Loucy (cell line): ENCODE measurements at regions not wholly inside any gene's neighbourhood (a gene's known extent, or its start where the extent isn't known, plus 50 kb on each side); places are given as distances from the start of the nearest gene placed in this dataset.

Source experiments
- H2AFZ ChIP-seq: fragments of 200-600 bp; sonication (generic); 2 replicates; pipeline ENCODE4 v1.6.0; 2016; ENCODE audit warnings: antibody characterized with exemption, mild to moderate bottlenecking, low read length, moderate library complexity
- H3F3A ChIP-seq: fragments of 200-600 bp; 2 replicates; pipeline ENCODE4 v1.6.0; 2016; ENCODE audit warnings: antibody characterized with exemption, low read depth, mild to moderate bottlenecking
- H3K27me3 ChIP-seq: fragments of 200-600 bp; sonication (generic); 2 replicates; pipeline ENCODE4 v1.6.1; 2014; ENCODE audit warnings: low read length, mild to moderate bottlenecking; ENCODE audit not compliant: insufficient read depth, poor library complexity, severe bottlenecking
- H3K36me3 ChIP-seq: fragments of 200-600 bp; sonication (generic); 2 replicates; pipeline ENCODE4 v1.6.1; 2016; ENCODE audit warnings: low read length; ENCODE audit not compliant: insufficient read depth
- H3K4me1 ChIP-seq: fragments of 200-600 bp; sonication (generic); 2 replicates; pipeline ENCODE4 v1.5.1; 2014; ENCODE audit warnings: low read length, mild to moderate bottlenecking; ENCODE audit not compliant: insufficient read depth, poor library complexity, severe bottlenecking
- H3K4me2 ChIP-seq: fragments of 200-600 bp; sonication (generic); 2 replicates; pipeline ENCODE4 v1.6.0; 2014; ENCODE audit warnings: antibody characterized with exemption, low read length, low read depth, mild to moderate bottlenecking; ENCODE audit not compliant: poor library complexity, severe bottlenecking
- H3K4me3 ChIP-seq: fragments of 200-600 bp; sonication (generic); 2 replicates; pipeline ENCODE4 v1.5.1; 2014; ENCODE audit warnings: low read length, mild to moderate bottlenecking, mixed read lengths; ENCODE audit not compliant: poor library complexity, severe bottlenecking
- H3K79me2 ChIP-seq: fragments of 200-600 bp; sonication (generic); 2 replicates; pipeline ENCODE4 v1.6.1; 2014; ENCODE audit warnings: low read length; ENCODE audit not compliant: insufficient read depth
- H3K9ac ChIP-seq: fragments of 200-600 bp; sonication (generic); 2 replicates; pipeline ENCODE4 v1.6.0; 2014; ENCODE audit warnings: mild to moderate bottlenecking, low read depth, low read length, moderate library complexity; ENCODE audit not compliant: poor library complexity, severe bottlenecking
- H3K9me2 ChIP-seq: fragments of 200-600 bp; sonication (generic); replicated peaks from 2 replicates; pipeline ENCODE4 v1.6.1; 2016; ENCODE audit warnings: low read depth, low read length, mixed read lengths
- H3K9me3 ChIP-seq: fragments of 200-600 bp; sonication (generic); 2 replicates; pipeline ENCODE4 v1.6.1; 2014; ENCODE audit warnings: mild to moderate bottlenecking, antibody characterized with exemption, low read length, low read depth; ENCODE audit not compliant: insufficient read depth
- H4K20me1 ChIP-seq: fragments of 200-600 bp; sonication (generic); 2 replicates; pipeline ENCODE4 v1.6.0; 2014; ENCODE audit warnings: antibody characterized with exemption, low read length, mild to moderate bottlenecking; ENCODE audit not compliant: insufficient read depth, poor library complexity, severe bottlenecking
- EZH2phosphoT487 ChIP-seq: fragments of 200-600 bp; IDR thresholded peaks from 2 replicates; pipeline ENCODE4 v1.6.1; 2018; ENCODE audit warnings: antibody characterized with exemption, mild to moderate bottlenecking, moderate library complexity, borderline replicate concordance
- TF ChIP-seq, protein P1 (sequence below): fragments of 200-600 bp; sonication (generic); conservative IDR thresholded peaks from 2 replicates; pipeline ENCODE4 v1.5.1; 2014; ENCODE audit warnings: mild to moderate bottlenecking, antibody characterized with exemption, low read length

DNA sequence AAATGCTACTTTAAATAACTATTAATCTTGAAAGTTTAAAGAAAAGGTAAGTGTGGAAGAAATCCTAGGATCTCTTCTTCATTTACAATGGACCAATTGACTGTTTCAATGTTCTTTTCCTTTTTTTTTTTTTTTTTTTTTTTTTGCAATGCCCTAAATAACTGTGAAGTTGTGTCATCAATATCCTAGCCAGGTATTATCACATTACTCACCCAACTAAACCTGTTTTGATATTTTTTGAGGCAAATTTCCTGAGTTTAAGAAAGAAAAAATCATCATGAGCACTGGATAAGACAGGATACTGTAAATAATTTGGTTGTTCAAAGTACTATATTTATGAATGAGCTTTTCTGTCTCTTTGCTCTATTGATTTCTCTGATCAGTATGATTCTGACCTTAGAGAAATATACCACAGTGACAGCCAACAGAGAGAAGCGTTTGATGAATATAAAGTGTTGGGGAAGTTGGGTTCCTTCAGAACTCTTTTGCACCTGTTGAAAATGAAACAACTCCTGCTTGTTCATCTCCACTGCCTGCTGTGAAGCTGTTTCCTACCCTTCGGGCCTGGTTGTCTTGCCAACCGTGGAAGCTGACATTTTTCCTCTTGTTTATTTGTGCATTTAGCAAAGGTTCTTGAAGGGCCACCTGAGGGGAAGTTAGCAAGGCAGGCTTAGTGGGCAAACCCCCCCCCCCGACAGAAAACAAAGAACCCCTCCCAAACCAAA is 1220.5 kb upstream of the SLC10A2 start:
- Histone ChIP-seq H3F3A (no peaks in the 10 kb centered on the region), H3K27me3 (no peaks in the 10 kb centered on the region), H3K9me2 (no peaks in the 10 kb centered on the region), H3K4me1 (no peaks in the 10 kb centered on the region), H3K4me3 (no peak overlapping the region), H3K4me2 (no peak overlapping the region), H3K36me3 (no peaks in the 10 kb centered on the region), H2AFZ (no peak overlapping the region), H3K9ac (no peak overlapping the region), H3K9me3 (no peaks in the 10 kb centered on the region; the same call in 1 of the 2 replicates), H3K79me2 (no peaks in the 10 kb centered on the region), H4K20me1 (no peaks in the 10 kb centered on the region)
- TF ChIP-seq, protein P1, sequence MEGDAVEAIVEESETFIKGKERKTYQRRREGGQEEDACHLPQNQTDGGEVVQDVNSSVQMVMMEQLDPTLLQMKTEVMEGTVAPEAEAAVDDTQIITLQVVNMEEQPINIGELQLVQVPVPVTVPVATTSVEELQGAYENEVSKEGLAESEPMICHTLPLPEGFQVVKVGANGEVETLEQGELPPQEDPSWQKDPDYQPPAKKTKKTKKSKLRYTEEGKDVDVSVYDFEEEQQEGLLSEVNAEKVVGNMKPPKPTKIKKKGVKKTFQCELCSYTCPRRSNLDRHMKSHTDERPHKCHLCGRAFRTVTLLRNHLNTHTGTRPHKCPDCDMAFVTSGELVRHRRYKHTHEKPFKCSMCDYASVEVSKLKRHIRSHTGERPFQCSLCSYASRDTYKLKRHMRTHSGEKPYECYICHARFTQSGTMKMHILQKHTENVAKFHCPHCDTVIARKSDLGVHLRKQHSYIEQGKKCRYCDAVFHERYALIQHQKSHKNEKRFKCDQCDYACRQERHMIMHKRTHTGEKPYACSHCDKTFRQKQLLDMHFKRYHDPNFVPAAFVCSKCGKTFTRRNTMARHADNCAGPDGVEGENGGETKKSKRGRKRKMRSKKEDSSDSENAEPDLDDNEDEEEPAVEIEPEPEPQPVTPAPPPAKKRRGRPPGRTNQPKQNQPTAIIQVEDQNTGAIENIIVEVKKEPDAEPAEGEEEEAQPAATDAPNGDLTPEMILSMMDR: no peak
- no peak for TF ChIP-seq EZH2phosphoT487

DNA sequence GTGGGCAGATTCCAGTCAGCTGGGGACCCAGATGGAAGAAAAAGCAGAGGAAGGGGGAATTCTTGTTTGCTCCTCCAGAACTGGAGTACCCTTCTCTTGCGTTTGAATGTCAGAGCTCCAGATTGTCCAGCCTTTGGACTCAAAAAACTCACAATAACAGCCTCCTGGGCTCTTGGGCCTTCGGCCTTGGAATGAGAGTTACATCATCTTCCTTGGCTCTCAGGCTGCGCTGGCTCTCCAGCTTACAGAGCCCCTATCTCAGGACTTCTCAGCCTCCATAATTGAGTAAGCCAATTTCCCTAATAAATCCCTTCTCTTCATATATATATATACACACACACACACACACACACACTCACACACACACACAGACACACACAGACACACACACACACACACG is 1215.7 kb upstream of the SLC10A2 start:
- H3K27me3 ChIP-seq: no peaks in the 10 kb centered on the region
- no peaks in the 10 kb centered on the region for H3K4me1 ChIP-seq
- H3K79me2 ChIP-seq: no peaks in the 10 kb centered on the region
- no peaks in the 10 kb centered on the region for H3F3A ChIP-seq
- H3K4me3 ChIP-seq: no peak overlapping the region
- TF ChIP-seq EZH2phosphoT487: no peak
- TF ChIP-seq, protein P1: no peak
- H3K9ac ChIP-seq: no peak overlapping the region
- H3K36me3 ChIP-seq: no peaks in the 10 kb centered on the region
- no peaks in the 10 kb centered on the region for H4K20me1 ChIP-seq
- H3K9me3 ChIP-seq: no peaks in the 10 kb centered on the region; the same call in 1 of the 2 replicates
- no peaks in the 10 kb centered on the region for H3K9me2 ChIP-seq
- H3K4me2 ChIP-seq: no peak overlapping the region
- H2AFZ ChIP-seq: no peak overlapping the region

DNA sequence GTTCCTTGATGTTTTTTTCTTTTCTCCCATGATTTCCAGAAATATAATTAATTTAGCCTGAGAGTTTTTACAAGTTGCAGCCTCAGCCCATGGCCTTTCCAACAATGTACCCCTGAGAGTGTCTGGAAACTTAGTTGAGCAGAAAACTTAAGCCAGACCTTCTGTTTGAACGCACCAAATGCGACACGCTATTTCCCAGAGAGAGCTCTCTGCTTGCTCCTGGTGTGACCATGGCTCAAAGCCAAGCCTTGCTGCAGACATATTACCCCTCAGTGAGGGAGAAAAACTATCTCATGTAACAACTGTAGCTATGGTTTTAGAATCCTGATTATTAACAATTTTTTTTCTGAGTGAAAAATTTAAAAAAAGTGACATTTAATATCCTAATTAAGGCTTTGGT is 1204.5 kb upstream of the SLC10A2 start:
- H3K79me2 ChIP-seq: no peaks in the 10 kb centered on the region
- no peak overlapping the region for H2AFZ ChIP-seq
- no peaks in the 10 kb centered on the region for H3K4me1 ChIP-seq
- no peaks in the 10 kb centered on the region for H4K20me1 ChIP-seq
- H3K9me3 ChIP-seq: no peaks in the 10 kb centered on the region
- no peak overlapping the region for H3K4me2 ChIP-seq
- H3K4me3 ChIP-seq: no peak overlapping the region
- H3K9ac ChIP-seq: no peak overlapping the region
- H3K36me3 ChIP-seq: no peaks in the 10 kb centered on the region
- TF ChIP-seq, protein P1: no peak
- no peak for TF ChIP-seq EZH2phosphoT487
- H3K27me3 ChIP-seq: no peaks in the 10 kb centered on the region
- H3K9me2 ChIP-seq: no peaks in the 10 kb centered on the region
- no peaks in the 10 kb centered on the region for H3F3A ChIP-seq
